Endothelial cell of umbilical vein (primary cell): ENCODE measurements at regions not wholly inside any gene's neighbourhood (a gene's known extent, or its start where the extent isn't known, plus 50 kb on each side); places are given as distances from the start of the nearest gene placed in this dataset.

ENCODE experiments used
- BruUV-seq: library from RNA; stranded (reverse); fragments of 400-500 nt; replicated peaks from 2 replicates; lab custom pipeline; 2021; lab: Mats Ljungman, UMichigan
- CTCF ChIA-PET: fragments of 300-600, 350-600 bp; sonication (Branson Sonifier 250); formaldehyde crosslinking; loops from one replicate; lab custom pipeline; 2021; ENCODE audit warnings: antibody characterized with exemption, inconsistent platforms; lab: Charles Lee
- POLR2A ChIA-PET: fragments of 300-600, 350-600 bp; sonication (Branson Sonifier 250); formaldehyde crosslinking; loops from one replicate; lab custom pipeline; 2021; ENCODE audit warnings: antibody characterized with exemption, inconsistent platforms; lab: Charles Lee
- DNase-seq: peaks from one replicate; pipeline ENCODE4 v3.0.0-alpha.2; 2011; ENCODE audit warnings: low read depth, low spot score
- FAIRE-seq: peaks from 2 replicates; lab custom pipeline; 2011; peaks lifted over from hg19 to GRCh38; lab: Jason Lieb, UNC
- H2AFZ ChIP-seq: 2 replicates; pipeline ENCODE4 v1.6.0; 2012; ENCODE audit warnings: low read depth, low read length, control low read depth, inconsistent platforms
- H3K27ac ChIP-seq: 2 replicates; pipeline ENCODE4 v1.5.1; 2011; ENCODE audit warnings: low read depth, mild to moderate bottlenecking, control low read depth, low read length, moderate library complexity; ENCODE audit not compliant: insufficient read depth
- H3K27me3 ChIP-seq, 2 experiments: 2 replicates each; pipeline versions ENCODE4 v1.6.0 to v1.6.1; 2011; ENCODE audit warnings: low read length in 2 of 2, mixed read lengths in 1 of 2; ENCODE audit not compliant: control insufficient read depth in 2 of 2, insufficient read depth in 2 of 2
- H3K36me3 ChIP-seq, 2 experiments: 2 replicates in 1 of 2; 3 replicates in 1 of 2; pipeline ENCODE4 v1.5.1; 2011; ENCODE audit warnings: low read length in 2 of 2, mild to moderate bottlenecking in 1 of 2, moderate library complexity in 1 of 2; ENCODE audit not compliant: control insufficient read depth in 2 of 2, insufficient read depth in 2 of 2; ENCODE audit errors: extremely low read depth in 1 of 2
- H3K4me1 ChIP-seq: 3 replicates; pipeline ENCODE4 v1.5.1; 2011; ENCODE audit warnings: mild to moderate bottlenecking, low read length; ENCODE audit not compliant: control insufficient read depth, insufficient read depth; ENCODE audit errors: extremely low read depth
- H3K4me2 ChIP-seq: 2 replicates; pipeline ENCODE4 v1.6.1; 2011; ENCODE audit warnings: low read length, control low read depth, mixed read lengths; ENCODE audit not compliant: insufficient read depth
- H3K4me3 ChIP-seq, 3 experiments: fragments of 200-600 bp in 1 of 3; sonication (generic), shearing (Covaris generic) in 1 of 3; replicated peaks in 1 of 3; 2 replicates each; pipeline ENCODE4 v1.5.1; 2011 to 2016; ENCODE audit warnings: control low read depth in 3 of 3, low read length in 3 of 3, mild to moderate bottlenecking in 2 of 3, inconsistent platforms in 1 of 3, low read depth in 1 of 3, moderate library complexity in 1 of 3; ENCODE audit not compliant: insufficient read depth in 1 of 3
- H3K79me2 ChIP-seq: 2 replicates; pipeline ENCODE4 v1.6.0; 2012; ENCODE audit warnings: low read length, inconsistent platforms; ENCODE audit not compliant: control insufficient read depth, insufficient read depth
- H3K9ac ChIP-seq: replicated peaks from 2 replicates; pipeline ENCODE3; 2011; ENCODE audit warnings: low read length, control low read depth; ENCODE audit not compliant: insufficient read depth; ENCODE audit errors: extremely low read depth
- H3K9me1 ChIP-seq: replicated peaks from 3 replicates; pipeline ENCODE4 v1.6.0; 2011; ENCODE audit warnings: mild to moderate bottlenecking, low read length; ENCODE audit not compliant: control insufficient read depth, insufficient read depth; ENCODE audit errors: extremely low read depth
- H3K9me3 ChIP-seq: replicated peaks from 2 replicates; pipeline ENCODE4 v1.5.1; 2012; ENCODE audit warnings: low read length, inconsistent platforms; ENCODE audit not compliant: control insufficient read depth, insufficient read depth
- H4K20me1 ChIP-seq: replicated peaks from 2 replicates; pipeline ENCODE3; 2011; ENCODE audit warnings: mild to moderate bottlenecking, low read length; ENCODE audit not compliant: control insufficient read depth, insufficient read depth; ENCODE audit errors: extremely low read depth
- EZH2 ChIP-seq: IDR thresholded peaks from 2 replicates; pipeline ENCODE4 v1.6.1; 2012; ENCODE audit warnings: borderline replicate concordance, low read depth, mild to moderate bottlenecking, moderate library complexity, low read length, inconsistent platforms; ENCODE audit not compliant: severe bottlenecking
- FOS ChIP-seq: IDR thresholded peaks from 2 replicates; pipeline ENCODE4 v1.6.1; 2011; ENCODE audit warnings: mild to moderate bottlenecking, low read length, moderate library complexity, borderline replicate concordance; ENCODE audit not compliant: insufficient read depth
- GATA2 ChIP-seq: IDR thresholded peaks from 2 replicates; pipeline ENCODE4 v1.7.0; 2011; ENCODE audit warnings: low read depth, mild to moderate bottlenecking, moderate library complexity, mixed read lengths, low read length; ENCODE audit not compliant: insufficient read length, insufficient read depth
- JUN ChIP-seq: IDR thresholded peaks from 2 replicates; pipeline ENCODE4 v1.6.1; 2011; ENCODE audit warnings: borderline replicate concordance, low read depth; ENCODE audit not compliant: insufficient read length, insufficient read depth
- MYC ChIP-seq: IDR thresholded peaks from one replicate; pipeline ENCODE4 v1.6.1; 2011; ENCODE audit warnings: mild to moderate bottlenecking, low read depth, low read length
- POLR2A ChIP-seq: IDR thresholded peaks from 2 replicates; pipeline ENCODE4 v1.6.1; 2012; ENCODE audit warnings: low read depth, mild to moderate bottlenecking, control low read depth, low read length
- POLR2AphosphoS5 ChIP-seq: IDR thresholded peaks from 2 replicates; pipeline ENCODE4 v1.6.1; 2012; ENCODE audit warnings: low read depth, mild to moderate bottlenecking, control low read depth, low read length, moderate library complexity; ENCODE audit not compliant: insufficient read depth
- dilution Hi-C: fragments of 300-500 bp; cut with MboI; formaldehyde crosslinking; loops from one replicate; pipeline ENCODE4 v1.15.0; 2019; ENCODE audit warnings: low sequenced_read_pairs; ENCODE audit not compliant: extremely low pct_ligation_motif_present
- intact Hi-C: fragments of 100-400 bp; cut with micrococcal nuclease; formaldehyde crosslinking; loops from one replicate; pipeline ENCODE4 v1.10.0; 2022
- TF ChIP-seq, protein P1 (sequence below): IDR thresholded peaks from 2 replicates; pipeline ENCODE4 v1.6.1; 2011; ENCODE audit not compliant: insufficient read depth, insufficient read length
- TF ChIP-seq, protein P2 (sequence below), 2 donors: IDR thresholded peaks; 1 replicate in 1 of 2; 2 replicates in 1 of 2; pipeline ENCODE4 v1.5.1; 2011; ENCODE audit warnings: low read length in 2 of 2, mild to moderate bottlenecking in 2 of 2, moderate library complexity in 2 of 2, control low read depth in 1 of 2, inconsistent platforms in 1 of 2, low read depth in 1 of 2; ENCODE audit not compliant: insufficient read depth in 1 of 2; ENCODE audit errors: extremely low read depth in 1 of 2

DNA sequence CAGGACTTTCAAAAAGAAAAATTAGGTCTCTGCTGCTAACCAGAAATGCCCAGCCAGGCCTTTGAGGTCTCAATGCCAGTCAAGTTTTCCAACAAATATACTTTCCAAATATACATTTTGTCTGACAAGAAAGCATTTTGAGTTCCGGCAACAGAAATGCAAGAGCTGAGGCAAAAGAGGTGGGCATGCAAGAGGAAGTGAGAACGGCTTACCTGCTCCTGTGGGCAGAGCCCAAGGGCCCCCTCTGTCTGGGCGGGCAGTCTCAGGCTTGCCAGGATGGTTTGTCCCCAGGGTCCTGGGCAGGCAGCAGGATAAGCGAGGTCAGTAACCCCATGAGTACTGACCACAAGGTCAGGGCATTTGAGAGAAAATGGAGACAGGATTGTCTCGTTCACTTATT lies 136.1 kb upstream of the TOPAZ1 start:
- Histone ChIP-seq H3K4me3 (no peak overlapping the region), H3K9me3 (no peaks in the 10 kb centered on the region), H3K36me3 (no peaks in the 10 kb centered on the region), H3K4me2 (no peak overlapping the region), H2AFZ (no peak overlapping the region), H3K9me1 (no peaks in the 10 kb centered on the region), H3K27ac (no peak overlapping the region), H3K27me3 (peaks cover 0 to 3% of the 10 kb centered on the region in 2 experiments), H3K4me1 (no peaks in the 10 kb centered on the region), H3K79me2 (no peaks in the 10 kb centered on the region), H4K20me1 (no peaks in the 10 kb centered on the region), H3K9ac (no peak overlapping the region)
- POLR2A ChIA-PET = no interaction called here
- TF ChIP-seq FOS = no peak
- TF ChIP-seq, protein P1, sequence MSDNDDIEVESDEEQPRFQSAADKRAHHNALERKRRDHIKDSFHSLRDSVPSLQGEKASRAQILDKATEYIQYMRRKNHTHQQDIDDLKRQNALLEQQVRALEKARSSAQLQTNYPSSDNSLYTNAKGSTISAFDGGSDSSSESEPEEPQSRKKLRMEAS = no peak
- CTCF ChIA-PET = interaction anchor here (1.7 kb wide), 1 partner anchor 20 kb away, joined by 3 read pairs; no protein-coding TSS in a partner anchor
- dilution Hi-C loops (no loop called here), intact Hi-C loops (no loop called here)
- FAIRE-seq = no peak
- DNase-seq = no peak
- no TSS peak for BruUV-seq

DNA sequence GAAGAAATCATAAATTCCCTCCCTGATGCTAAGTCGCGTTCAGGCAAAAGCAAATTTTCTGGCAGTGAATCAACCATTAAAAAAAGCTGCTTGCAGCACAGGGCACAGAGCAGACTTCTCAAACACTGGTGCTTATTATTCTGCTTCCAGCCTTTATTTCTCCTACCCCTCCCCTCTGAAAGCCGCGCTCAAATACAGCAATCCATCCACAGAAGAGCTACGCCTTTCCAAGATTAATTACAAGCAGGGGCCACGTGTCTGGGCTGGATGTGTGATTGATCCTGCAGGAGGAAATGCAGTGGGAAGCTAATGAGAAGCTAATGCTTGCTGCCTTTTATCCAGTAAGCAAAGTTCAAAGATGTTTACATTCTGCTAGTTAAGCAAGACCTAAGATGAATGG lies 134.9 kb upstream of the TOPAZ1 start:
- no peaks in the 10 kb centered on the region for H4K20me1 ChIP-seq
- no peak overlapping the region for H2AFZ ChIP-seq
- POLR2A ChIA-PET = no interaction called here
- H3K9ac ChIP-seq = no peak overlapping the region
- H3K27me3 ChIP-seq = peaks cover 0 to 2% of the 10 kb centered on the region in 2 experiments
- no TSS peak for BruUV-seq
- no peak overlapping the region for H3K4me2 ChIP-seq
- no peak for DNase-seq
- no peaks in the 10 kb centered on the region for H3K79me2 ChIP-seq
- dilution Hi-C loops (no loop called here), intact Hi-C loops (no loop called here)
- CTCF ChIA-PET = interaction anchor here (1.5 to 1.6 kb wide), 2 partner anchors 25 to 256 kb away, joined by 3 read pairs; no protein-coding TSS in a partner anchor
- FAIRE-seq = no peak
- no peaks in the 10 kb centered on the region for H3K9me3 ChIP-seq
- H3K9me1 ChIP-seq = no peaks in the 10 kb centered on the region
- H3K4me1 ChIP-seq = no peaks in the 10 kb centered on the region
- H3K4me3 ChIP-seq = no peak overlapping the region
- TF ChIP-seq EZH2 (no peak), JUN (no peak), FOS (no peak), GATA2 (no peak), POLR2A (no peak), MYC (no peak), POLR2AphosphoS5 (no peak)
- TF ChIP-seq, protein P1 = no peak
- TF ChIP-seq, protein P2, sequence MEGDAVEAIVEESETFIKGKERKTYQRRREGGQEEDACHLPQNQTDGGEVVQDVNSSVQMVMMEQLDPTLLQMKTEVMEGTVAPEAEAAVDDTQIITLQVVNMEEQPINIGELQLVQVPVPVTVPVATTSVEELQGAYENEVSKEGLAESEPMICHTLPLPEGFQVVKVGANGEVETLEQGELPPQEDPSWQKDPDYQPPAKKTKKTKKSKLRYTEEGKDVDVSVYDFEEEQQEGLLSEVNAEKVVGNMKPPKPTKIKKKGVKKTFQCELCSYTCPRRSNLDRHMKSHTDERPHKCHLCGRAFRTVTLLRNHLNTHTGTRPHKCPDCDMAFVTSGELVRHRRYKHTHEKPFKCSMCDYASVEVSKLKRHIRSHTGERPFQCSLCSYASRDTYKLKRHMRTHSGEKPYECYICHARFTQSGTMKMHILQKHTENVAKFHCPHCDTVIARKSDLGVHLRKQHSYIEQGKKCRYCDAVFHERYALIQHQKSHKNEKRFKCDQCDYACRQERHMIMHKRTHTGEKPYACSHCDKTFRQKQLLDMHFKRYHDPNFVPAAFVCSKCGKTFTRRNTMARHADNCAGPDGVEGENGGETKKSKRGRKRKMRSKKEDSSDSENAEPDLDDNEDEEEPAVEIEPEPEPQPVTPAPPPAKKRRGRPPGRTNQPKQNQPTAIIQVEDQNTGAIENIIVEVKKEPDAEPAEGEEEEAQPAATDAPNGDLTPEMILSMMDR (IDR thresholded peaks at IDR 0.05; ENCODE audit: extremely low read depth in 1 of 2, insufficient read depth in 1 of 2, low read depth in 1 of 2, low read length in 2 of 2) = no peak
- H3K27ac ChIP-seq = no peak overlapping the region
- H3K36me3 ChIP-seq = no peaks in the 10 kb centered on the region
